DOHH2 (cell line): ENCODE measurements at regions not wholly inside any gene's neighbourhood (a gene's known extent, or its start where the extent isn't known, plus 50 kb on each side); places are given as distances from the start of the nearest gene placed in this dataset.

Experiments
- EZH2phosphoT487 ChIP-seq: fragments of 200-600 bp; sonication (generic); IDR thresholded peaks from 2 replicates; pipeline ENCODE4 v1.6.1; 2017; ENCODE audit warnings: borderline replicate concordance, mild to moderate bottlenecking, antibody characterized with exemption, low read length, moderate library complexity, mixed read lengths
- TF ChIP-seq, protein P1 (sequence below): fragments of 200-600 bp; sonication (generic); IDR thresholded peaks from one replicate; pipeline ENCODE4 v1.5.1; 2014; ENCODE audit warnings: antibody characterized with exemption, mild to moderate bottlenecking, low read depth, low read length; ENCODE audit not compliant: poor library complexity, severe bottlenecking

DNA sequence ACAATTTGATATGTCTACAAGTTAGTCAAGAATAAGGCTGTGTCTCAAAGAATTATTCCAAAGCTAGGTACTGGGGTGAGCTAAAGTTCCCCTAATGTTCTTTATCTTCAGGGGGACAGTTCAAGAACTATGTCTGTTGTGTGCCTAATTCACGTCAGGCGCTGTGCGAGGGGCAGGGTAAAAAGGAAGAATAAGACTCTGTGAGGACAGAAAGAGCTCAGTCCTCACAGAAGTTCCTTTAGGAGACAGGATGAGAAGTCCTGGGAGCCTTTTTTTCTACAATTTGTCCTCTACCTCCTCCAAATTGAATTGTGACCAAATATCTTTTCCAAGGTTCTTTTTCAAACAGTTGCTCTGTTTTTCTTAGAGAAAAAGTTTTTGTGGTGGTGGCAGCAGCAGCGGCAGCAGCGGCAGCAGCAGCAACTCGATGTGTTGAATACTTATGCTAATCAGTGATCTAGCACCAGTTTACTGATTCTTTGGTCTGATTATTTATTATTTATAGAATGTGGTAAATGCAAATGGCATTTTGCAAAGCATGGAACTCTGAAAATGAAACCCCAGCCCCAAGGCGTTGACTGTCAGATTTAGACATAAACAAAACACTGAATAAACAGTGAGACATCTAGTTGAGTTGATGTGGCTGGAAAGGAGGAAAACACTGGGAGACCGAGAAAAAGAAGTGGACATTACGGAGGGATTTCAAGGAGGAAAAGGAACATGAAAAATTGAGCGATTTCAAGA lies 88.6 kb downstream of the GTPBP8 start:
- TF ChIP-seq, protein P1, sequence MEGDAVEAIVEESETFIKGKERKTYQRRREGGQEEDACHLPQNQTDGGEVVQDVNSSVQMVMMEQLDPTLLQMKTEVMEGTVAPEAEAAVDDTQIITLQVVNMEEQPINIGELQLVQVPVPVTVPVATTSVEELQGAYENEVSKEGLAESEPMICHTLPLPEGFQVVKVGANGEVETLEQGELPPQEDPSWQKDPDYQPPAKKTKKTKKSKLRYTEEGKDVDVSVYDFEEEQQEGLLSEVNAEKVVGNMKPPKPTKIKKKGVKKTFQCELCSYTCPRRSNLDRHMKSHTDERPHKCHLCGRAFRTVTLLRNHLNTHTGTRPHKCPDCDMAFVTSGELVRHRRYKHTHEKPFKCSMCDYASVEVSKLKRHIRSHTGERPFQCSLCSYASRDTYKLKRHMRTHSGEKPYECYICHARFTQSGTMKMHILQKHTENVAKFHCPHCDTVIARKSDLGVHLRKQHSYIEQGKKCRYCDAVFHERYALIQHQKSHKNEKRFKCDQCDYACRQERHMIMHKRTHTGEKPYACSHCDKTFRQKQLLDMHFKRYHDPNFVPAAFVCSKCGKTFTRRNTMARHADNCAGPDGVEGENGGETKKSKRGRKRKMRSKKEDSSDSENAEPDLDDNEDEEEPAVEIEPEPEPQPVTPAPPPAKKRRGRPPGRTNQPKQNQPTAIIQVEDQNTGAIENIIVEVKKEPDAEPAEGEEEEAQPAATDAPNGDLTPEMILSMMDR, result no peak
- TF ChIP-seq EZH2phosphoT487, result no peak
